ENCODE measurements at regions not wholly inside any gene's neighbourhood (a gene's known extent, or its start where the extent isn't known, plus 50 kb on each side); places are given as distances from the start of the nearest gene placed in this dataset.
A peak's percentile ranks its signal among the peaks of the same experiment; 100 is the strongest.

DNA sequence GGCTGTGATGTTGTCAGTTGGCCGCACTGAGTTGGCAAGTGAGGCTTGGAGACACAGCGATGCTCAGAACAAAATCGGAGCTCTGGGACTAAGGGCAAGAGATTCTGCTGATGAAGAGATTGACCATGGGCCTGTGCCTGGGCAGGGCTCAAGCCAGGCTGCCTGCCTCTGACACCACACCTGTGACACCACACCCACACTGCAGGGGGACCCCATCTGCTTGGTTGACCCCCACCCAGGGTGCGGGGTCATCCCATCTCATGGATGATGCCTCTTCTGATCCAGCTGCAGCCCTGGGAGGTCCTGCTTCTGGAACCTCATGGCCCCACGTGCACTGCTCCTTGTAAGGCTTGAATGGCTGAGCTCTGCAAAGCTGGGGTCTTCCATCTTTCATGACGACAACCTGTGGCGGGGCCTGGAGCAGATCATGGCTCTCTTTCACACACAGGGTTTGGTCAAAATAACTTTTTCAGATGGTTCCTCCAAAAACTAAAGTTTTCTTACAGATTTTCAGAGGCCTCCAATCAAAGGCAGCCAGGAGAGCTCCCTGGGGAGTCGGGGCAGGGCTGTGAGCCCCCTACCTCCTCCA is 185.2 kb downstream of the GADD45G start:
- Mint-ChIP-seq H3K4me3 (ENCODE audit: unreplicated experiment) (no peak overlapping the region), H3K9me3 (ENCODE audit: unreplicated experiment) (no peaks in the 10 kb centered on the region), H3K27ac (ENCODE audit: low read depth, unreplicated experiment) (no peak overlapping the region), H3K36me3 (ENCODE audit: insufficient read depth, unreplicated experiment) (no peaks in the 10 kb centered on the region), H3K4me1 (ENCODE audit: insufficient read depth, unreplicated experiment) (peaks cover 6% of the 10 kb centered on the region), H3K27me3 (ENCODE audit: insufficient read depth, unreplicated experiment) (peaks cover 28% of the 10 kb centered on the region)
- intact Hi-C loops (cut with micrococcal nuclease): no loop called here
- BruUV-seq (replicated peaks): no TSS peak
- TF ChIP-seq CTCF (IDR thresholded peaks at IDR 0.05; ENCODE audit: unreplicated experiment): no peak
- ChIA-PET POLR2A (interaction anchor here (0.6 to 1.6 kb wide), 4 partner anchors 12 to 189 kb away, joined by 3 to 8 read pairs (median 3); no protein-coding TSS in a partner anchor), CTCF (no interaction called here)
- no peak for DNase-seq (ENCODE audit: unreplicated experiment)

- peaks cover 22% of the 10 kb centered on the region for H3K27me3 Mint-ChIP-seq (ENCODE audit: insufficient read depth, unreplicated experiment)
- H3K27ac Mint-ChIP-seq (ENCODE audit: low read depth, unreplicated experiment): no peak overlapping the region
- H3K36me3 Mint-ChIP-seq (ENCODE audit: insufficient read depth, unreplicated experiment): no peaks in the 10 kb centered on the region
- no peak overlapping the region for H3K4me3 Mint-ChIP-seq (ENCODE audit: unreplicated experiment)
- ChIA-PET CTCF (no interaction called here), POLR2A (interaction anchor here (0.9 to 1.6 kb wide), 3 partner anchors 11 to 18 kb away, joined by 3 to 8 read pairs (median 3); no protein-coding TSS in a partner anchor)
- DNase-seq (ENCODE audit: unreplicated experiment): peak; percentile 64
- peaks cover 6% of the 10 kb centered on the region for H3K4me1 Mint-ChIP-seq (ENCODE audit: insufficient read depth, unreplicated experiment)
- TF ChIP-seq CTCF (IDR thresholded peaks at IDR 0.05; ENCODE audit: unreplicated experiment): no peak
- H3K9me3 Mint-ChIP-seq (ENCODE audit: unreplicated experiment): no peaks in the 10 kb centered on the region
- BruUV-seq (replicated peaks): no TSS peak
- intact Hi-C loops (cut with micrococcal nuclease): no loop called here
These were observed 185.8 kb downstream of the GADD45G start for GRCh38 chr9:89790542-89791109.

- ChIA-PET CTCF (interaction anchor here (0.6 kb wide), 1 partner anchor 188 kb away, joined by 3 read pairs; no protein-coding TSS in a partner anchor), POLR2A (no interaction called here)
- no peak for TF ChIP-seq CTCF (IDR thresholded peaks at IDR 0.05; ENCODE audit: unreplicated experiment)
- no peaks in the 10 kb centered on the region for H3K36me3 Mint-ChIP-seq (ENCODE audit: insufficient read depth, unreplicated experiment)
- no peaks in the 10 kb centered on the region for H3K9me3 Mint-ChIP-seq (ENCODE audit: unreplicated experiment)
- H3K27me3 Mint-ChIP-seq (ENCODE audit: insufficient read depth, unreplicated experiment): peaks cover 11% of the 10 kb centered on the region
- BruUV-seq (replicated peaks): no TSS peak
- H3K27ac Mint-ChIP-seq (ENCODE audit: low read depth, unreplicated experiment): no peak overlapping the region
- H3K4me3 Mint-ChIP-seq (ENCODE audit: unreplicated experiment): no peak overlapping the region
- H3K4me1 Mint-ChIP-seq (ENCODE audit: insufficient read depth, unreplicated experiment): peaks cover 6% of the 10 kb centered on the region
- DNase-seq (ENCODE audit: unreplicated experiment): no peak
- intact Hi-C loops (cut with micrococcal nuclease): no loop called here
These were observed 186.9 kb downstream of the GADD45G start for GRCh38 chr9:89791754-89792153.

GRCh38 chr9:89792189-89793123 is 187.6 kb downstream of the GADD45G start:
- no TSS peak for BruUV-seq (replicated peaks)
- Mint-ChIP-seq H3K4me3 (ENCODE audit: unreplicated experiment) (no peak overlapping the region), H3K4me1 (ENCODE audit: insufficient read depth, unreplicated experiment) (peaks cover 6% of the 10 kb centered on the region), H3K9me3 (ENCODE audit: unreplicated experiment) (no peaks in the 10 kb centered on the region), H3K27ac (ENCODE audit: low read depth, unreplicated experiment) (no peak overlapping the region), H3K36me3 (ENCODE audit: insufficient read depth, unreplicated experiment) (no peaks in the 10 kb centered on the region), H3K27me3 (ENCODE audit: insufficient read depth, unreplicated experiment) (peaks cover 4% of the 10 kb centered on the region)
- POLR2A ChIA-PET: no interaction called here
- CTCF ChIA-PET: interaction anchor here (0.6 kb wide), 1 partner anchor 259 kb away, joined by 3 read pairs; no protein-coding TSS in a partner anchor
- no peak for DNase-seq (ENCODE audit: unreplicated experiment)
- intact Hi-C loops (cut with micrococcal nuclease): no loop called here
- TF ChIP-seq CTCF (IDR thresholded peaks at IDR 0.05; ENCODE audit: unreplicated experiment): no peak

All from MCF 10A (cell line).